WERI-Rb-1 (cell line): ENCODE measurements at regions not wholly inside any gene's neighbourhood (a gene's known extent, or its start where the extent isn't known, plus 50 kb on each side); places are given as distances from the start of the nearest gene placed in this dataset.

Experiments
- DNase-seq: peaks from one replicate; pipeline ENCODE4 v3.0.0-alpha.2; 2020
- H3K27ac ChIP-seq: fragments of 250-450 bp; sonication (Bioruptor Pico); 2 replicates; pipeline ENCODE4 v1.5.1; 2020; ENCODE audit warnings: mild to moderate bottlenecking, moderate library complexity
- H3K27me3 ChIP-seq: fragments of 250-450 bp; sonication (Bioruptor Pico); 2 replicates; pipeline ENCODE4 v1.5.1; 2021; ENCODE audit warnings: mild to moderate bottlenecking, low read depth, moderate library complexity; ENCODE audit not compliant: insufficient read depth, severe bottlenecking
- H3K36me3 ChIP-seq: fragments of 250-450 bp; sonication (Bioruptor Pico); 2 replicates; pipeline ENCODE4 v1.5.1; 2020; ENCODE audit warnings: mild to moderate bottlenecking, moderate library complexity
- H3K4me3 ChIP-seq: 2 replicates; pipeline ENCODE4 v1.5.1; 2011; ENCODE audit warnings: low read depth, mild to moderate bottlenecking, control low read depth, low read length
- H3K9me3 ChIP-seq: fragments of 250-450 bp; sonication (Bioruptor Pico); 2 replicates; pipeline ENCODE4 v1.5.1; 2021; ENCODE audit warnings: mild to moderate bottlenecking, moderate library complexity; ENCODE audit not compliant: severe bottlenecking
- CTCF ChIP-seq: IDR thresholded peaks from 2 replicates; pipeline ENCODE4 v1.5.1; 2011; ENCODE audit warnings: low read depth, mild to moderate bottlenecking, control low read depth, inconsistent platforms, low read length

DNA sequence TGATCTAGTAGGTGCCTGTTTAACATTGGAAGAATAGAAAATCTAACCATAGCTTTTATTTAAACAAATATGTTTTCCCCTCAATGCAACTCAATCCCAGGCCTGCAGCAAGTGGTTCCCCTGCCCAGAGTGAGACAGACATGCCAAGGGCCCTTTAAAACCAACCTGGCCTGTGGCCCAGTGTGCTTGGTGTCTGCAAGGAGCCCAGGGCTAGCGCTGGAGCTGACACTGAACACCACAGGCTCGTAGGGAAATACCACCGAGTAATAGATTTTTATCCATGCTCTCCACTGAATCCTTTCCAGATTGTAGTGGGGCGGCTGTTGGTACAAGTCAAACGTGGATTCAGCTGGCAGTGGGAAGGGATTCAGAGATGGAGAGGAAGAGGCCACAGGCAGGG, 95.6 kb upstream of the NRXN3 start:
- no peak overlapping the region for H3K4me3 ChIP-seq
- H3K36me3 ChIP-seq: no peaks in the 10 kb centered on the region
- TF ChIP-seq CTCF: no peak
- no peaks in the 10 kb centered on the region for H3K27me3 ChIP-seq
- H3K9me3 ChIP-seq: no peaks in the 10 kb centered on the region
- H3K27ac ChIP-seq: no peak overlapping the region
- no peak for DNase-seq

- no peaks in the 10 kb centered on the region for H3K27me3 ChIP-seq
- TF ChIP-seq CTCF: no peak
- H3K9me3 ChIP-seq: no peaks in the 10 kb centered on the region
- peak overlapping the region; percentile 42; the same call in 1 of the 2 replicates for H3K27ac ChIP-seq
- no peak overlapping the region for H3K4me3 ChIP-seq
- peak; percentile 12 for DNase-seq
- H3K36me3 ChIP-seq: no peaks in the 10 kb centered on the region
These were observed 95.1 kb upstream of the NRXN3 start for GRCh38 chr14:78075033-78075432.

DNA sequence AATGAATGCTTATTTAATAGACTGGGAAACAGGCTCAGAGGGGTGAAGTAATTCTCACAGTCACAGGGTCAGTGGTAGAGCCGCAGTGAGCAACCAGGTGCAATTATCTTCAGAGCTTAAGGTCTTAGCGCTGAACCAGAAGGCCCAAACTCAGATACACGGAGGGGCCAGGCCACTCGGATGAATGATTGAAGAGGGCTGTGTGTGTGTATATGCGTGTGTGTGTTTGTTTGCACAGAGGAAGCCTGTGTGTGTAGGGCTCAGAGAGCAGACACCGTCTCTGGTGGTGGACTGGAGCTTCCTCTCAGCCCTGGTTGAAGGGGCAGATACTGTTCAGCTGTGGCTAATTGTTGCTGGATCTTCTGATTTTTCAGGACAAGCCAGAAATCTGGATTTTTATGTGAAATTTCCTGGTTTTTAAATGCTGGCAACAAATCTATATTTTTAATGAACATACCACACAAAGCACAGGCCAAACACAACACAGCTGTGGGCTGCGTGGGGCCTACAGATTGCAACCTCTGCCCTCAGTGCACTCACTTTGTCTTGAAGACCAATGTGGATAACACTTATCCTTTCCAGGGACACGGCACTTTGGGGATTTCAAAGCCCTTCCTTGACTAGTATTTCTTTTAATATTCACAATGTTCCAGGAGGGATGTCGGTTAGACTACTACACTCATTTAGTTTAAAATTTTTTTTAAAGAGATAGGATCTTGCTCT, 94.5 kb upstream of the NRXN3 start:
- no peak for TF ChIP-seq CTCF
- DNase-seq: peak; percentile 43

GRCh38 chr14:78081245-78081644, 88.9 kb upstream of the NRXN3 start:
- H3K36me3 ChIP-seq: no peaks in the 10 kb centered on the region
- no peak overlapping the region for H3K27ac ChIP-seq
- DNase-seq: no peak
- H3K27me3 ChIP-seq: no peaks in the 10 kb centered on the region
- TF ChIP-seq CTCF: no peak
- H3K9me3 ChIP-seq: no peaks in the 10 kb centered on the region
- no peak overlapping the region for H3K4me3 ChIP-seq

More for the DNA sequence above, 94.5 kb upstream of the NRXN3 start:
- no peaks in the 10 kb centered on the region for H3K27me3 ChIP-seq
- H3K27ac ChIP-seq: peak overlapping the region; percentile 42
- no peaks in the 10 kb centered on the region for H3K9me3 ChIP-seq
- no peak overlapping the region for H3K4me3 ChIP-seq
- H3K36me3 ChIP-seq: no peaks in the 10 kb centered on the region

GRCh38 chr14:78083837-78084236, 86.3 kb upstream of the NRXN3 start:
- no peak for DNase-seq
- Histone ChIP-seq H3K36me3 (no peaks in the 10 kb centered on the region), H3K4me3 (no peak overlapping the region), H3K27me3 (no peaks in the 10 kb centered on the region), H3K27ac (no peak overlapping the region), H3K9me3 (no peaks in the 10 kb centered on the region)
- TF ChIP-seq CTCF: no peak

GRCh38 chr14:78086342-78086741, 83.8 kb upstream of the NRXN3 start:
- no peak for DNase-seq
- no peak for TF ChIP-seq CTCF
- no peak overlapping the region for H3K27ac ChIP-seq
- H3K4me3 ChIP-seq: no peak overlapping the region
- H3K36me3 ChIP-seq: no peaks in the 10 kb centered on the region
- no peaks in the 10 kb centered on the region for H3K9me3 ChIP-seq
- H3K27me3 ChIP-seq: no peaks in the 10 kb centered on the region
